Glomerular visceral epithelial cell (primary cell): ENCODE measurements at regions not wholly inside any gene's neighbourhood (a gene's known extent, or its start where the extent isn't known, plus 50 kb on each side); places are given as distances from the start of the nearest gene placed in this dataset.

Experiments used
- DNase-seq: peaks from one replicate; pipeline ENCODE4 v3.0.0-alpha.2; 2016; ENCODE audit errors: extremely low spot score

DNA sequence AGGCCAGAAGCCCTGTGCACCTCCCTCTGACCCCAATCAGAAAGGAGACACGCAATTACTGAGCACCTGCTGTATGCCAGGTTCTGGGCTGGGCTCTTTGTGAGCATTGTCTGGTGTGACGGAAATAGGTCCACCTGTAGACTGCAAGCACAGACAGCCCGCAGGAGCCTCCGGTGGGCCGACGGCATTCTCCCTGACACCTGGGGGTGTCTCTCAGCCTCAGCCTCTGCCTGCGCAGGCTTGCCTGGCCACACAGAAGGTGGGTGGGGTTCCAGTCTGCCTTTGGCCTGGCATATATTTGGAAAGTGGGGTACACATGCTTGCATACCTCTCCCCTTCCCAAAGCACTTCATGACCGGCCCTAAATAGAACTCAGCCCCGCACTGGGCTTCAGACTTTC is 129.3 kb downstream of the BUD13 start:
- DNase-seq = no peak

DNA sequence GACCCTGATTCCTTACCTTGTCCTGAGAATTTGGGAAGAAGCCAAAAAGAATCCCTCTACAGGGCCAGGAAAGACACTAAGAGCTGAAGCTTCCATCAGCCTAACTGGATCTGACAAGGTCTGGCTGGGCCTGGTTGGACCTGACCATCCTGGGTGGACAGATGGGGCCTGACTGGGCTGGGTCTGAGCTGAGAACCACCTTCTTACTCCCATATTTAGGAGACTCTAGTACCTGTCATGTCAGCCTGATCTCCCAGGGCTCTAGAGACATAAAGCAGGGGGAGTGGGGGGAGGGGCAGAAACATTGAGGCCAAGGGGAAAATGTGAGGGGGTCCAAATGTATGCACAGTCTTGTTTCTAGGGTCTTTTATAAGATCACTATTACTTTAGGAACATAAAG is 129.9 kb downstream of the BUD13 start:
- no peak for DNase-seq

DNA sequence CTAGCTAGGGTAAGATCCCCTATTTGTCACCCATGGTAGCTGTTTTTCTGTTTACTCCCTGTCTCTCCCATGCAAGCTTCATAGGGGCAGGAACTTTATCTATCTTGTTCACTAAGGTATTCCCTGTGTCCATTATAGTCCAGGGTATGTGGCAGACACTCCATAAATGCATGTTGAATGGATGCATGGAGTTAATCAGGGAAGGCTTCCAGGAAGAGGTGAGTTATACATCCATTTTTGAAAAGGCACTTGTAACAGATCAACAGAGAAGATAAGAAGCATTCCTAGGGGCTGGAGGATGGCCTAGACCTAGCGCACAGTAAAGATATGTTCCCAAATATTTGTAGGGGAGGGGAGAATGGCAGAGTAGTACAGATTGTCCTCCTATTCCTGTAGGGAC is 130.3 kb downstream of the BUD13 start:
- DNase-seq = no peak

DNA sequence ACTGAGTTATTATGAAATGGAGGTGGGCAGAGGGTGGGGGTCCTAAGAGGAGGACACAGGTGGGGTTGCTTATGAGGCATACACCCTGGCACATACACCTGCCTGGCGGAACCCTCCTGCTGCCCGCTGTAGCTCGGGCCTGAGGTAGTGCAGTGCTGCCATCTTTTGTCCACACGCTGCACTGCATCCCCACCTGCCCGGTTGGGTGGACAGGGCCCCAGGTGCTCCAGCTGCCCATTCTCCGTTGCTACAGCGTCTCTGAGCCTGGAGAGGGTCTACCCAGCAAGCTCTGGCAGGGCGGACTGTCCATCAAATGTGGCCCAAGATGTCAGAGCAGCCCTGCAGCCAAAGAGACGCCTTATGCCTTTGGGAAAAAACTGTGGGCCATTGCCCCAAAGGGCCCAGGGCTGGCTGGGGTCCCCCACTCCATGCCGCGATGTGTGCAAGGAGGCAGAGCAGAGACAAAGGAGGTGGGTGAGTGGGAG is 131.2 kb downstream of the BUD13 start:
- peak; percentile 17 for DNase-seq

DNA sequence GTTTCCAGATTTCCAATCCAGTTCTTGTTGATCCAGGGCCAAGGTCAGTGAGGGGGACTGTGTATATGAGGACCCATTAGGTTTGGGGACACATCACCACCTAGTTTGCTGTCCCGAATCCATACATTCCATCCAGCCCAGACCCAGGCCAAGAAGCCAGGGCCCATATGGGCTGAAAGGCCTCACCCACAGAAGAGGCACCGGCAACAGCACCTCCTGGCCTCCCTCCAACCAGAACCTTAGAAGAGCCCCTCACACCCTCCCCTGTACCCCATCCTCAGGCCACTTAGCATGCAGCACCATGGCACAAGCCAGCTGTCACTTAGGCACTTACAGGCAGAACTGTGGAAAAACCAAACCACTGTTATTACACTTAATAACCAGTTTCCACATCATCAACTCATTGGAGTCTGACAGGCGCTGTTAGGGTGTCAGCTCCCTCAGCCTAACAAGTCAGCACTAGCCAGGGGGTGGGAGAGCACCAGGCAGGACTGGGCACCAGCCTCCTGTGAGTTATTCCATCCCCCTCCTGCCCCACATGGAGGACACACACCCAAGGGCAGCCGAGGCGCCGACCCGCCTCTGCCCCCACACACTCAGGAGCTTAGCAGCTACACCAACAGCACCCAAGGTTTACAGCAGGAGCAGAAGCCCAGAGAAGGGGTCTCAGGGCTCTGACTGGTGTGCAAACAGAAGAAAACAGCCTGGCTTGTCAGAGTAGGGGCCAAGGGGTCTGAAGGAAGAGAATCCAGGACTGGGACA is 132.0 kb downstream of the BUD13 start:
- DNase-seq = no peak

DNA sequence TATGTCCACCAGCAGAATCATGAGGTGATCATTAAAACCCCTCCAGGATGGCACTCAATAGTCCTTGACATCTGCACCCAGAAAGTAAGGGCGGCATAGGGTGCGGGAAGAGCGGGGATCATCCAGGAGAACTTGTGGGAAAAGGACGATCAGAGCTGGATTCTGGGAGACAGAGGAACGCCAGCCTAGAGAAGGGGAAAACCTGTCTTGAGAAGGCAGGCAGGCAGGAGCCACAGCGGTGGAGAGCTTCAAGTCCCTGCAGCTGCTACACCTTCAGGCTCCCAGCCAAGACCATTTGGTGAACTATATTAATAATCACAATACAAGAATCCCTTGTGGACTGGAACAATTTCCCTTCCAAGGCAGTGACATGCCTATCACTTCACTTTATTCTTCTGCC is 134.3 kb downstream of the BUD13 start:
- DNase-seq = no peak

DNA sequence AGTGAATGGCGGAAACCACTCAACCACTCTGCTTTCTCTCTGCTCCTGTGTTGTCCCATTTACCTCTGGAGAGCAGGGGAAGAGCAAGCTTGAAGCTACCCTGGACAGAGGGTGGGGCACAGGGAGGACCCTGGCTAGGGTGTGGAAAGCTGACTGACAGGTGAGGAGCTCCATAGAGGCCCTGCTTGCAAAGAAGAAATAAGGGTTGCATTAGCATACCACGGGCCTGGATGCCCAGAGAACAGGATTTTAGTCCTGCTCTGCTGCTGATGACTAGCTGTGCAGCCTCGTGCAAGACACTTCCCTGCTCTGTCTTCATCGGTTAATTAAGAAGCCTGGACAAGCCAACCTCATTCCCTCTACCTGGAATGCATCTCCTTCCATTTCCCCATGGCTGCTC is 135.0 kb downstream of the BUD13 start:
- DNase-seq = no peak

DNA sequence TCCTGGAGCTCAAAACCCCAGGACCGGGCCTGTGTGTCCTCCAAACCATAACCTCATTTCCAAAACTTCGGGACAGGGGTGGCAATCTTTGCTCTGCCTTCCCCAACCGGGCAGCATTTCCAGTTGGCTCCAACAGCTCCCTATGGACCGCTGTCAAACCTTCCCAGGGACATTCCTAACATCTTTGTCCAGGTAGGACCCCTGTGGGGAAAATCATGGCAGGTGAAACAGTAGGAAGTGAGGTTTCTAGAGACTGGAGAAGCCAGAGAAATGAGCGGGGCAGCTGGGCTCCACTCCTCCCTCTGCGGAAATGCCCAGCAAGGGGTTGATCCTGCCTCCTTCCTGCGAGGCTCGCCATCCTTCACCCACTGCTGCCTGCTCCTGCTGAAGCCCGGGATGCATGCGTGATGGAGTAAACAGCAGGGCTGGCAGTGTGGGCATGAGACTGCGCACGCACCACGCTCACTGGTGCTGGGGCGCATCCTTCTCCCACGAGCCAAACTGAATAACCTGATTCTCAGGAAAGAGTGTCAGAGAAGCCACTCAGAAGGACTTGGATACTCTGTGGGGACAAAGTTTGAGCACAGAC is 136.4 kb downstream of the BUD13 start:
- no peak for DNase-seq

DNA sequence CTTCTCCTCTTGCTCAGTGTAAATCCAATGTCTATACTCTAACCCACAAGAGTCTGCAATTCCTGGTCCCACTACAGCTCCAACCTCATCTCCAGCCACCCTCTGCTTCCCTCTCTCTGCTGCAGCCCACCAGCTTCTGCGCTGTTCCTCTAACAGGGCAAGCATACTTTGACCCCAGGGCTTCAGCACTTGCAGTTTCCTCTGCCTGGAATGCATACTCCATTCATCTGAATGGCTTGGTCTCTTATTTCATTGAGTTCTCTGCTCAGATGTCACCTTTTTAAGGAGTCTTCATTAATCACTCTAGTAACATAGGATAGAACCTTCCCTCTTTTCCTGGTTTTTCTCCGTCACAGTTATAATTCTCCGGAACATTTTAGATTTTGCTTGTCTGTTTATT is 141.6 kb downstream of the BUD13 start:
- no peak for DNase-seq

DNA sequence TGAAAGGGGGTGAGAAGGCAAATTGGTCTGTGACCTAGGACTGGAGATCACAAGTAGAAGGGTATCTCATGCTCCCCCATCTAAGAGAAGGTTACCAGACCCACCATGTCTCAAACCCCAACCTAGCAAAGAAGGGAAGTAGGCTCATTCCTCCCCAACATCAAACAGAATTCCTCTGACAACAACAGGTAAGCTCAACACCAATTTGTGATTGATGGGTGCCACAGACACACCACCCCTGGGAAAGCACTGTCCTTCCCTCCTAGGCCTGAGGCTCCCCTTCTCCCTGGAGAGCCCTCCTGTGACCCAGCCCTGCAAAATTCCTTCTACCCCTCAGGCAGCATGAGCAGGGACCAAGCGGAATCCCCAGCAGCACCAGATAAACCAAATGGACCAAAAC is 154.3 kb downstream of the BUD13 start:
- no peak for DNase-seq

DNA sequence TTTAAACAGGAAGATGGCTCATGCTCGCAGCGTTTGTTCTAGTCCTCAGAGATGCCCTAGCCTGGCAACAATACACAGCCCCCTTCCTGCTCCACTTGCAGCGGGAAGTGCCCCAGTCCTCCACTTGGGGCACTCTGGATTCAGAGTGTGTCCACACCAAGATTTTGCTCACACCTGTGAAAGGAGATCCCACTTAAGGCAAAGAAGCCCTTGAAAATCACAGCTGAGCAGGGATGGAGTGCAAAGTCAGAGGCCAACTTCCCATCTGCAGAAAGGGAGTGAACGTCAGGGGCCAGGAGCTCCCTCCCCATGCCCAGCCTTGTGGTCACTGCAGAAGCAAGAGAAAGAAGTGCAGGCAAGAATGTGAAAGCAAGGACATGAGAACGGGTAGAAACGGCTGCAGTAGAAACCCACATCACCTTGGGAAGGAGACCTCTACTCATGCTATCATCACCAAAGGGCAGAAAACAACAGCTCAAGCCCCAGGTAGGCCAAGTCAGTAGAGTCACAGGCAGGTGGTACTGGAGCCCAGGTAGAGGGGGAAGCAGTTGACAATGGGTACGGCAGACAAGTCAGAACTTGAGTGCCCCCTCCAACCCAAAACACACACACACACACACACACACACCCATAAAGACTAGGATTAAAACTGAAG is 157.4 kb downstream of the BUD13 start:
- no peak for DNase-seq

DNA sequence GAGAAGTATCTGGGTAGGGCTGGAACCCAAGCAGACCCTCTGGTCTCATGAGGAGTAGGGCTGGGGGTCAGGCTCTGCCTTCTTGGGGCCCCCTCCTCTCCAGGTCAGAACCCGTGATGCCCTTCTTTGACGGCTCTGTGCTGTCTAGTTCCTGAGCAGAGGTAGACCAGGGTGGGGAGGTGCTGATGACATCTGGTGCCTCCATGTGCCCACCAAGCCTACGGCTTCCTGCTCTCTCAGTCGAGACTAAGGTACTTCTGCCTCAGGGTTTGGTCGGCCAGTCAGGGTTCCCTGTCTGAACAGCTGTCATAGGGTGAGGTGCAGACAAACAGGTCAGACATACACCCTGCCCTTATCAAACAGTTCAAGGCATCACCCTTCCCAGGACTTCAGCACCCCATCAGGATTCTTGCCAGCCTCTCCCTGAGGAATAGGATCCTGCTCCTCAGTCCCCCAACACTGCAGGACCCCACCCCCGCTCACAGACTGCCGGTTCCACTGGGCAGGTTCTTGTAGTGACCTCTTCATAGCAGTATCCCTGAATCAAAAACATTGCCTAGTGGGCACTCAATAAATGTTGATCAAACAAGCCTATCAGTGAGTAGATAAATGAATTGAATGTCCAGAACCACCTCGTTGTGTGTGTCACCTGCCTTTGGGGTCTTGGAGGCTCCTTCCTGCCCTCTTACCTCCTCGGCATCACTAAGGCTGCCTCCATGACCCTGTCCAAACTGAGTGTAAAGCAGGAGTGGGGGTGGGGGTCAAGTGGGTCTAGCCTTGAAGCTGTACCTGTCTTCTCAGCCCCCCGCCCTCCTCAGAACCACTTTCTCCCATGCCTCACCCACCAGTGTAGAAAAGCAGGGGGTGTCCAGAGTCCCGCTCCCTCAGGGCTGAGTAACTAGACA is 158.2 kb downstream of the BUD13 start:
- DNase-seq = no peak

DNA sequence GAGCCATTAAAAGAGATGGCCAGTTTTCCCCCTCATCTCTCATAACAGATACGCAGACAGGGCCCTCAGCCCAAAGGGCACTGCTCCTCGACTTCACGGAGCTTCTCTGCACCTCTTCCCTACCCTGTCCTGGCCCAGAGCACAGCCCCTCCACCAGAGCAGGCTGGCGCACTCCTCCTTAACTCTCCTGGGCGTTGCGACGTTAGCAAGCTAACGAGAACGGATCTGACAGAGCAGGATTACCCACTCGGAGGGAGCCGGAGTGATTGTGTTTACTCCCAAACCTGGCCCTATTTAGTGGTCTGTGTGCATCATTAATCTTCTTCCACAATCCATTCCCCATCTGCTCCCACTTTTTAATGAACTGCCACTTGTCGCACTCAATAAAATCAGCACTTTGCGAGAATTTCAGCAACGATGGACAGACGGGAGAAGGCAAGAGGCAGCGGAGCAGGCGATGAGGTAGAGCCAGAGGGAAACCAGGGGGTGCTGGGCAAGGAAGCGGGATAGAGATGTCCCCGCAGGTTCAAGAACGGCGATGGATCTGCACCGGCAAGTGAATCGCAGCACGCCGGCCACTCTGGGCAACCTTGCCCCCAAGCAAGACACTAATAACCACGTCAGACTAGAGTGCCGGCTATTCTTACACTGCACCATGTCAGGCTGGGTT is 159.4 kb downstream of the BUD13 start:
- no peak for DNase-seq

DNA sequence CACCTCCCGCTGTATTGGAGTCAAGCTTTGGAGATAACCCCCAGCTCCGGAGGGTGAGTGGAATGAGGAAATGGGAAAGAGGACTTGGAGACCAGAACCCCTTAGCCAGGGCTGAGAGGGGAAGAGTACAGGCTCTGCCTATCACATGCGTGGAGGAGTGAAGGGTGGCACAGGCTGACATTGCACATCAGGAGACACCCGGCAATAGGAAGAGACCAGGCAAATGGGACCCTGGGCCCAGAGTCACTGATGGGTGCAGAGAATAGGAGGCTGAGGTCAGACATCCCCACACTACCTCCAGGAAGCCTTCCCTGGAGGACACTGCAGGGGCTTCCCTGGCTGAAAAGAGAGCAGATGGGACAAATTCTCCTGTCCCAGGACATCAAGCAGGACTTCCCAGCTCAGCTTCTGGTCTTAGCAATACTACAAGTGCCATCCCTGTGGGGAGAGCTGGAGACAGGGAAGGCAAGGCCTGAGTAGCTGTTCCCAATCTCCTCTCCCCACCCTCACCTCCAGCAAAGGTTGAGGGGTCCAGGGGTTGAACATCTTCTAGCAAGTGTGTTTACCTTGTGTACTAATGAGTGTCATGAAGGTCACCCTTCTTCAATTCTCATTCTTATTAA is 160.7 kb downstream of the BUD13 start:
- no peak for DNase-seq

DNA sequence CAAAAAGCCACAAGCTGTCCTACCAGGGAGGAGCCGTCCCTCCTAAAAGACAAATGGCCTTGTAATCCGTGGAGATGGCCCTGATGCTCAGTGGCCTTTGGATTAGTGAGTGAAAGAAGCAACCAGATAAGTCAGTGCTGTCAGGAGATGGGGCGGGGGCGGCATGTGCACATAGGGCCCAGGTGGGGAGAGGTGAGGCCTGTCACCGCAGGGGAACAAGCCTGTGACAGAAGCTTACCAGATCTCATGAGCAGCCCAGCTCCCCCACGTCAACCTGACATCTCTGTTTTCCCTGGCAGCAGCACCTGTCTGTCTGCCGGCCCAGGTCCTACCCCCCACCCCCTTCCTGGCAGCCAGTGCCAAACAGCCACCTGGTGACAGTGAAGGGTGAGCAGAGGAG is 162.6 kb downstream of the BUD13 start:
- DNase-seq = no peak

DNA sequence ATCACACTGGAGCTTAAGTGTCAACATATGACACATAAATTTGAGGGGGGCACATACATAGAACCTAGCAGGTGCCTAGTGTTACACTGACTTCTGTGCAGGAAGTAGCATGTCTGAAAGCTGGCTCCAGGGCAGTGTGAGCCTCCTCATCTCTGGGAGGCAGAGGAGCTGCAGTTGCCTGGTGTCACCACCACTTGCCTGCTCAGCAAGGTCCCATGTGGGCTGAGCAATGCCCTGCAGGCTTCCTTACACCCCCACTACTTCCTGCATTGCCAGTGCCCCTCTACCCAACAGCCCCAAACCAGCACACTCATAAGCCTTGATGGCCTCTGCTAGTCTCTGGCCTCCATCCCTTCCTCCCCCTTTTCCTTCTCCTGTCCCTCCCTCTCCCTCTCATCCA is 165.8 kb downstream of the BUD13 start:
- no peak for DNase-seq

DNA sequence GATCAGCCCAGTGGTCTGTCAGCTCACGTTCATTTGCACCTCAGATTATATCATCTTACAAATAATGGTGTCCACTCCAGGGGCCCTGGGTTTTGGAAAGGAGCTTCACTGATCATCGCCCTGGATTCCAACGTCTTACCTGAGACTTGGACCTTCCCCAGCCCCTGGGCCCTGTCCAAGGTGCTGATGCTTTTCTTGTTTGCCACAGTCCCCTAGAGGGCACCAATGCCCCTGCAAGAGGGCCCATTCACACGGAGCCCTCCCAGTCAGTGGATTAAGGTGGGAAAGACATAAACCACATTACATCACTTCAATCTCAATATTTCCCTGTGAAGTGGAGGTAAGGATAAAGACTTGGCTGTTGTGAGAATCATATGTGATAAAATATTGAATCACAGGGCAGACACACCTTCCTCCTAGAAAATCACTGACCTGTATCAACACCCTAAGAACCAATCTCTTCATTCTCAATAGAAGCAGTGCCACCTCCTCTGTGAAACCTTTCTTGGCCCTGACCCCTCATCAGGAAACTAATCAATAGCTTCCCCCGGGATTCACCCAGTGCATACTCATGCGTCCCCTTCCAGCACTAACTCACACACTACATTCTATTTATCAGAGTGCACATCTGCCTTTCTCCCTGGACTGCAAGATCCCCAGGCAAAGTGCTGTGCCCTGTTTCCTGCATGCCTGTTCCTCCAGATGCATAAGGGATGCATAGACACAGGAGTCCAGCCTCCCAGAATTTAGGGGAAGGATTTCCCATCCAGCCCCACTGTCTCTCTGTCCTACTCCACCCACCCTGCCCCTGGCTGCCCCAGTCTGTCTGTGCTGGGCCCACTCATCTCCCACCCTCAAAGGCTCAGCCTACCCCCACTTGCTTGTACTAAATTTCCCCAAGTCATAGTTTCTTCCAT is 167.0 kb downstream of the BUD13 start:
- peak; percentile 22 for DNase-seq

DNA sequence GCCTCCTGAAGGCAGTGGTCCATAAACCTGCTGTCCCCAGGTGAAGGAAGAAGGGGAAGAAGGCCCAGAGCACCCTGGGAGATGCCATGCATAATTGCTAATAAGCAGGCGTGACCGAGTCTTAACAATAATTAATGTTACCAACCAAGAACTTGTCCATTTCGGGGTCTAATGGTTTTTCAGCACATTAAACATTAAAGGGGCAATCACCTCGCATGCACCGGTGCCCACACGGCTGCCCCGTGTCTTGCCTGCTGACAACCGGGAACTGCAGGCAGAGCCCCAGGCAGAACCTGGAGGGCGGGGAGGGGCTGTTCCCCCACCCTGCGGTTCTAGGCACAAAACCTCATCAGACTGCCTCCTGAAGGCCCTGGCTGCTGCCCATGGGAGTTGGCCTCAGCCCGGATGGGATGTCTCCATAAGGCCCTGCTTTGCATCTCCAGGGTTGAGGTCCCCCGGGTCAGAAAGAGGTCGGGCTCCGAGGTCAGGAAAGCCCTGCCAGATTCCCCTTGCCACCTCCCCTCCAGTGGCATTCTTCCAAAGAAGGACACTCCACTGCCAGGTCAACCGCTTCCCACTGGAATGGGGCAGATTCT is 169.0 kb downstream of the BUD13 start:
- no peak for DNase-seq

DNA sequence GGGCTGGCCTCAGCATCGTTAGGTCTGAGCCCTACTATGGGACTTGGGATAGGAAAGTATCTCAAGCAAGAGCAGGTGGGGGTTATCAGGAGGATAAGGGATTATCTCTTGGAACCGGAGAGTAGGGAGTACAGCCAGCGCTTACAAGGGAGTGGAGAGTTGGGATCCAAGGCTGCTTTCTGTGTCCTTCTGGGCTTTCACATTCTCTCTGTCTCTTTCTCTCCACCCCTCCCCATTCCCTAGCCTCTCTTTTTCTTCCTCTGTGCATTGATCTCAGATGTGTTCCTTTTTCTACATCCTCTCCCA is 170.2 kb downstream of the BUD13 start:
- no peak for DNase-seq
